NCI-H187 (cell line): ENCODE measurements at regions not wholly inside any gene's neighbourhood (a gene's known extent, or its start where the extent isn't known, plus 50 kb on each side); places are given as distances from the start of the nearest gene placed in this dataset.

ENCODE experiments used
- DNase-seq, 2 experiments: peaks; one replicate each; lab custom pipeline; 2025; lab: John Stamatoyannopoulos, UW

- DNase-seq, result no peak
Measured at GRCh38 chr9:14031810-14032209, 282.1 kb downstream of the NFIB start.

GRCh38 chr9:14031060-14031414 is 282.9 kb downstream of the NFIB start:
- no peak for DNase-seq

GRCh38 chr9:14030375-14031059 is 283.4 kb downstream of the NFIB start:
- no peak for DNase-seq

- no peak for DNase-seq
Measured at GRCh38 chr9:14029806-14030374, 284.1 kb downstream of the NFIB start.

- no peak for DNase-seq
Measured at GRCh38 chr9:14027116-14027800, 286.7 kb downstream of the NFIB start.

- DNase-seq, result no peak
Measured at GRCh38 chr9:14025741-14026140, 288.2 kb downstream of the NFIB start.

- DNase-seq, result no peak
Measured at GRCh38 chr9:14023285-14023684, 290.7 kb downstream of the NFIB start.

GRCh38 chr9:14021871-14022525 is 291.9 kb downstream of the NFIB start:
- no peak for DNase-seq

- no peak for DNase-seq
Measured at GRCh38 chr9:14018081-14018480, 295.9 kb downstream of the NFIB start.

GRCh38 chr9:14014744-14015143 is 299.2 kb downstream of the NFIB start:
- DNase-seq, result no peak

- no peak for DNase-seq
Measured at GRCh38 chr9:14014218-14014617, 299.7 kb downstream of the NFIB start.

GRCh38 chr9:14011799-14012560 is 302.0 kb downstream of the NFIB start:
- DNase-seq, result no peak

GRCh38 chr9:14007190-14007769 is 306.7 kb downstream of the NFIB start:
- DNase-seq, result no peak

GRCh38 chr9:14006386-14007187 is 307.4 kb downstream of the NFIB start:
- DNase-seq, result no peak

- no peak for DNase-seq
Measured at GRCh38 chr9:14004110-14004509, 309.8 kb downstream of the NFIB start.

- no peak for DNase-seq
Measured at GRCh38 chr9:13994240-13994639, 319.7 kb downstream of the NFIB start.

GRCh38 chr9:13993632-13994185 is 320.2 kb downstream of the NFIB start:
- peak; percentile 26 to 29 for DNase-seq

GRCh38 chr9:13992138-13993088 is 321.5 kb downstream of the NFIB start:
- peak; percentile 71 to 78 for DNase-seq

- DNase-seq, result no peak
Measured at GRCh38 chr9:13991395-13991794, 322.5 kb downstream of the NFIB start.

GRCh38 chr9:13990994-13991393 is 322.9 kb downstream of the NFIB start:
- no peak for DNase-seq
